Lower lobe of right lung (tissue), 2 donors: ENCODE measurements at regions not wholly inside any gene's neighbourhood (a gene's known extent, or its start where the extent isn't known, plus 50 kb on each side); places are given as distances from the start of the nearest gene placed in this dataset.

Experiments used
- ATAC-seq, 2 donors: fragments of 200-7000 bp; cut with Tn5 transposase; one replicate each; pipeline ENCODE4 v1.9.1; 2020 to 2022; ENCODE audit warnings: mild to moderate bottlenecking in 2 of 2, moderate library complexity in 2 of 2
- DNase-seq: peaks from one replicate; pipeline ENCODE4 v3.0.0-alpha.2; 2020
- H3K27ac ChIP-seq: fragments of 200-600 bp; one replicate; pipeline ENCODE4 v1.8.0; 2022
- H3K27me3 ChIP-seq: fragments of 200-600 bp; one replicate; pipeline ENCODE4 v1.8.0; 2022; ENCODE audit warnings: low read depth
- H3K36me3 ChIP-seq: fragments of 200-600 bp; one replicate; pipeline ENCODE4 v1.8.0; 2022; ENCODE audit warnings: mild to moderate bottlenecking
- H3K4me1 ChIP-seq: fragments of 200-600 bp; one replicate; pipeline ENCODE4 v1.8.0; 2022
- H3K4me3 ChIP-seq: fragments of 200-600 bp; one replicate; pipeline ENCODE4 v1.8.0; 2022; ENCODE audit warnings: mild to moderate bottlenecking
- H3K9me3 ChIP-seq: fragments of 200-600 bp; one replicate; pipeline ENCODE4 v1.8.0; 2022
- intact Hi-C: fragments of 100-400 bp; cut with DNase I; formaldehyde crosslinking; loops from one replicate; pipeline ENCODE4 v1.11.0; 2022
- TF ChIP-seq, protein P1 (sequence below): fragments of 200-600 bp; IDR thresholded peaks from one replicate; pipeline ENCODE4 v1.8.0; 2022; ENCODE audit warnings: antibody characterized with exemption, mild to moderate bottlenecking
- donor health status: DM: no; HTN: yes; CAD: no; lungs with severe emphysema.

- intact Hi-C loops = no loop called here
- Histone ChIP-seq H3K9me3 (no peaks in the 10 kb centered on the region), H3K36me3 (no peaks in the 10 kb centered on the region), H3K27me3 (no peaks in the 10 kb centered on the region), H3K4me1 (no peaks in the 10 kb centered on the region), H3K27ac (no peak overlapping the region), H3K4me3 (no peak overlapping the region)
- ATAC-seq (no peak), DNase-seq (no peak)
- TF ChIP-seq, protein P1, sequence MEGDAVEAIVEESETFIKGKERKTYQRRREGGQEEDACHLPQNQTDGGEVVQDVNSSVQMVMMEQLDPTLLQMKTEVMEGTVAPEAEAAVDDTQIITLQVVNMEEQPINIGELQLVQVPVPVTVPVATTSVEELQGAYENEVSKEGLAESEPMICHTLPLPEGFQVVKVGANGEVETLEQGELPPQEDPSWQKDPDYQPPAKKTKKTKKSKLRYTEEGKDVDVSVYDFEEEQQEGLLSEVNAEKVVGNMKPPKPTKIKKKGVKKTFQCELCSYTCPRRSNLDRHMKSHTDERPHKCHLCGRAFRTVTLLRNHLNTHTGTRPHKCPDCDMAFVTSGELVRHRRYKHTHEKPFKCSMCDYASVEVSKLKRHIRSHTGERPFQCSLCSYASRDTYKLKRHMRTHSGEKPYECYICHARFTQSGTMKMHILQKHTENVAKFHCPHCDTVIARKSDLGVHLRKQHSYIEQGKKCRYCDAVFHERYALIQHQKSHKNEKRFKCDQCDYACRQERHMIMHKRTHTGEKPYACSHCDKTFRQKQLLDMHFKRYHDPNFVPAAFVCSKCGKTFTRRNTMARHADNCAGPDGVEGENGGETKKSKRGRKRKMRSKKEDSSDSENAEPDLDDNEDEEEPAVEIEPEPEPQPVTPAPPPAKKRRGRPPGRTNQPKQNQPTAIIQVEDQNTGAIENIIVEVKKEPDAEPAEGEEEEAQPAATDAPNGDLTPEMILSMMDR = no peak
These were observed 76.1 kb upstream of the CCDC85A start for GRCh38 chr2:56107502-56108220.

DNA sequence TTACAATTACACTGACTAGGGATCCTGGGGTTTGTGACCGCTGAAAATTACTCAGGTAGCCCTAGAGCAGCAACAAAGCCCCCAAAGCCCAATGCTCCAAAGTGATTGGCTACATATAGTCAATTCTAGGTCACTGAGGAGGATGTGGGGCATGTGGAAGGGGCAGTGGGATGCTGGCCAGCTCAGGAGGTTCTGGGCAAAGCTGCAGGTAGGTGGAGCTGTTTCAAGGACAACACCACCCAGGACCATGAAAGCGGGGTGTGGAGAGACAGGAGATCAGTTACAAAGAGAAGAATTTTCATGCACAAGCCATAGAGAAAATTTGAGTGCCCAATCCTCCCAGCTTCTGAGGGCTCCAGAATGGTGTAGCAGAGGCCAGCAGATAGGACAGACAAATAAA, 75.0 kb upstream of the CCDC85A start:
- Histone ChIP-seq H3K36me3 (no peaks in the 10 kb centered on the region), H3K27ac (no peak overlapping the region), H3K4me1 (no peaks in the 10 kb centered on the region), H3K9me3 (no peaks in the 10 kb centered on the region), H3K4me3 (no peak overlapping the region), H3K27me3 (no peaks in the 10 kb centered on the region)
- ATAC-seq (peak in 1 of 2 donors; percentile 17), DNase-seq (no peak)
- intact Hi-C loops = no loop called here
- TF ChIP-seq, protein P1 = no peak

DNA sequence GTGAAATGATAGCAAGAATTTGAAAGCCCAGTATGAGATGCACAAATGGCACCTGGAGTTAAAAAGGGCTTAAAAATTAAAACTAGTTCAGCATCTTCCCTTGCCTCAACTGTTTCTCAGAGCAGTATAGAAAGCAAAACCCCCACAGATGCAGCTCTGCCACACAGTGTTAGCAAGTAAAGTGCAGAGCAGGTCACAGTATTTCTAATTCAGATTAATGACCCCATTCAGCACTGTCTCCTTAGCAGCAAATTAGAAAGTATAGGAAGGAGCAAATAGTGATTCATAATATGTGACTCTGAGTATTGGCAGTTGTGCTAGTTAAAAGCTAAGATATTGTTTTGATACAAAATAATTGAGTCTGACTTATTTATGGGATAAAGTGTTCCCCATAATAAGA, 73.8 kb upstream of the CCDC85A start:
- Histone ChIP-seq H3K4me1 (no peaks in the 10 kb centered on the region), H3K27ac (no peak overlapping the region), H3K9me3 (no peaks in the 10 kb centered on the region), H3K27me3 (no peaks in the 10 kb centered on the region), H3K4me3 (no peak overlapping the region), H3K36me3 (no peaks in the 10 kb centered on the region)
- TF ChIP-seq, protein P1 = no peak
- DNase-seq (no peak), ATAC-seq (no peak)
- intact Hi-C loops = no loop called here

DNA sequence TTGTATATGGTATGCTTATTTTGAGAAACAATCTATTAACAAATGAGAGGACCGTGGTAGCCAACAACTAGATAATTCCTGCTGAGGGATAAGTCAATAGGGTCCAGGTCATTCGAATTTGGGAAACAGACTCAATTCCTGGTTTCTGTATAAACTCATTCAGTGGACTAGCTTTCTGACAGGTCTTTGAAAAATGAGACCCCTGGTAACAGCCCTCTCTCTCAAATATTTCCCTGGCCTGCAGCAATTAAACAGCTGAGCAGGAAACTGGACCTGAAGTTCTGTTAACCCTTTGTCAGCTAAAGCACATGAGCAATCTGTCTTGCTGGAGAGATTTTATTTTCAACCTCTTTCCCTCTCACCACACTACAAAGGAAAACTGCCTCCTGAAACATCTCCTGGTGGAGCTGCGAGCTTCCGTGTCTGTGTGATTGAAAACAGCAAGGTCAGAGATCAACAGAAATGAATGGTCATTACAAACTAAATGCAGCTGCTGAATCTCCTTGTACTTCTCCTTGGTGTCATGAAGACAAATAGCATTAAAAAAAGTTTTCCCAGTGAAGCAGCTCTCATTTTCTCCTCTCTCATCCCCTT, 70.3 kb upstream of the CCDC85A start:
- TF ChIP-seq, protein P1 = no peak
- no peaks in the 10 kb centered on the region for H3K36me3 ChIP-seq
- H3K27ac ChIP-seq = no peak overlapping the region
- H3K27me3 ChIP-seq = no peaks in the 10 kb centered on the region
- no peaks in the 10 kb centered on the region for H3K4me1 ChIP-seq
- DNase-seq (no peak), ATAC-seq (no peak)
- no peaks in the 10 kb centered on the region for H3K9me3 ChIP-seq
- no peak overlapping the region for H3K4me3 ChIP-seq
- intact Hi-C loops = no loop called here

- intact Hi-C loops = no loop called here
- Histone ChIP-seq H3K27ac (no peak overlapping the region), H3K4me3 (no peak overlapping the region), H3K9me3 (no peaks in the 10 kb centered on the region), H3K27me3 (no peaks in the 10 kb centered on the region), H3K4me1 (no peaks in the 10 kb centered on the region), H3K36me3 (no peaks in the 10 kb centered on the region)
- DNase-seq = no peak
- TF ChIP-seq, protein P1 = no peak
- ATAC-seq = no peak
These were observed 66.0 kb upstream of the CCDC85A start for GRCh38 chr2:56117764-56118163.
